ENCODE measurements at regions not wholly inside any gene's neighbourhood (a gene's known extent, or its start where the extent isn't known, plus 50 kb on each side); places are given as distances from the start of the nearest gene placed in this dataset.

- Histone ChIP-seq H3K27me3 (no peaks in the 10 kb centered on the region), H3K36me3 (no peaks in the 10 kb centered on the region), H3K9me3 (no peaks in the 10 kb centered on the region), H3K4me1 (no peaks in the 10 kb centered on the region), H3K27ac (no peak overlapping the region), H3K4me3 (no peak overlapping the region)
- DNase-seq (no peak), ATAC-seq (no peak)
- in situ Hi-C loops (cut with MboI; ENCODE audit: low sequenced_read_pairs in 4 of 4) = no loop called here
- intact Hi-C loops (cut with DNase I; ENCODE audit: low total_unique reads) = no loop called here
- no peak for TF ChIP-seq CTCF (IDR thresholded peaks at IDR 0.05 in 4 of 5, conservative IDR thresholded peaks at IDR 0.05 in 1 of 5)
- no peak for TF ChIP-seq POLR2A (IDR thresholded peaks at IDR 0.05)
These were observed 205.2 kb downstream of the SCG2 start for GRCh38 chr2:223396993-223397392.

- Histone ChIP-seq H3K27me3 (no peaks in the 10 kb centered on the region), H3K9me3 (no peaks in the 10 kb centered on the region), H3K4me3 (no peak overlapping the region), H3K36me3 (no peaks in the 10 kb centered on the region), H3K4me1 (no peaks in the 10 kb centered on the region), H3K27ac (no peak overlapping the region)
- peak; percentile 33 to 44 for ATAC-seq
- no peak for DNase-seq
- TF ChIP-seq POLR2A (IDR thresholded peaks at IDR 0.05) = no peak
- TF ChIP-seq CTCF (IDR thresholded peaks at IDR 0.05 in 4 of 5, conservative IDR thresholded peaks at IDR 0.05 in 1 of 5) = no peak
- intact Hi-C loops (cut with DNase I; ENCODE audit: low total_unique reads) = no loop called here
- in situ Hi-C loops (cut with MboI; ENCODE audit: low sequenced_read_pairs in 4 of 4) = no loop called here
These were observed 202.7 kb downstream of the SCG2 start for GRCh38 chr2:223399357-223399957.

GRCh38 chr2:223404616-223405015 lies 197.5 kb downstream of the SCG2 start:
- in situ Hi-C loops (cut with MboI; ENCODE audit: low sequenced_read_pairs in 4 of 4) = no loop called here
- ATAC-seq (no peak), DNase-seq (no peak)
- TF ChIP-seq POLR2A (IDR thresholded peaks at IDR 0.05) (no peak), CTCF (IDR thresholded peaks at IDR 0.05 in 4 of 5, conservative IDR thresholded peaks at IDR 0.05 in 1 of 5) (no peak)
- Histone ChIP-seq H3K27ac (no peak overlapping the region), H3K36me3 (no peaks in the 10 kb centered on the region), H3K4me1 (no peaks in the 10 kb centered on the region), H3K9me3 (no peaks in the 10 kb centered on the region), H3K4me3 (no peak overlapping the region), H3K27me3 (no peaks in the 10 kb centered on the region)
- intact Hi-C loops (cut with DNase I; ENCODE audit: low total_unique reads) = no loop called here

GRCh38 chr2:223414646-223415045 lies 187.5 kb downstream of the SCG2 start:
- TF ChIP-seq POLR2A (IDR thresholded peaks at IDR 0.05) (no peak), CTCF (IDR thresholded peaks at IDR 0.05 in 4 of 5, conservative IDR thresholded peaks at IDR 0.05 in 1 of 5) (no peak)
- ATAC-seq = peak; percentile 47 to 53
- Histone ChIP-seq H3K4me3 (no peak overlapping the region), H3K9me3 (no peaks in the 10 kb centered on the region), H3K27me3 (no peaks in the 10 kb centered on the region), H3K4me1 (no peaks in the 10 kb centered on the region), H3K36me3 (no peaks in the 10 kb centered on the region), H3K27ac (no peak overlapping the region)
- in situ Hi-C loops (cut with MboI; ENCODE audit: low sequenced_read_pairs in 4 of 4) = no loop called here
- peak in 1 of 2 donors; percentile 46 for DNase-seq
- intact Hi-C loops (cut with DNase I; ENCODE audit: low total_unique reads) = no loop called here

GRCh38 chr2:223415071-223415470 lies 187.1 kb downstream of the SCG2 start:
- H3K27ac ChIP-seq = no peak overlapping the region
- ATAC-seq (no peak), DNase-seq (no peak)
- no peak overlapping the region for H3K4me3 ChIP-seq
- in situ Hi-C loops (cut with MboI; ENCODE audit: low sequenced_read_pairs in 4 of 4) = no loop called here
- no peaks in the 10 kb centered on the region for H3K9me3 ChIP-seq
- H3K36me3 ChIP-seq = no peaks in the 10 kb centered on the region
- H3K4me1 ChIP-seq = no peaks in the 10 kb centered on the region
- no peaks in the 10 kb centered on the region for H3K27me3 ChIP-seq
- no peak for TF ChIP-seq POLR2A (IDR thresholded peaks at IDR 0.05)
- no peak for TF ChIP-seq CTCF (IDR thresholded peaks at IDR 0.05 in 4 of 5, conservative IDR thresholded peaks at IDR 0.05 in 1 of 5)
- intact Hi-C loops (cut with DNase I; ENCODE audit: low total_unique reads) = no loop called here

All from gastrocnemius medialis (tissue), 4 donors.